ENCODE measurements at regions not wholly inside any gene's neighbourhood (a gene's known extent, or its start where the extent isn't known, plus 50 kb on each side); places are given as distances from the start of the nearest gene placed in this dataset.

- Mint-ChIP-seq H3K36me3 (ENCODE audit: low read depth) (no peaks in the 10 kb centered on the region), H3K4me3 (no peak overlapping the region), H3K9me3 (no peaks in the 10 kb centered on the region), H3K27me3 (peaks cover 3% of the 10 kb centered on the region), H3K27ac (no peak overlapping the region), H3K4me1 (no peaks in the 10 kb centered on the region)
- no peak for ATAC-seq (replicated peaks)
These were observed 111.6 kb upstream of the ANO1 start for GRCh38 chr11:69966583-69966835.

- Mint-ChIP-seq H3K36me3 (ENCODE audit: low read depth) (no peaks in the 10 kb centered on the region), H3K4me1 (no peaks in the 10 kb centered on the region), H3K4me3 (no peak overlapping the region), H3K9me3 (no peaks in the 10 kb centered on the region), H3K27me3 (peaks cover 3% of the 10 kb centered on the region), H3K27ac (no peak overlapping the region)
- ATAC-seq (replicated peaks): no peak
These were observed 111.1 kb upstream of the ANO1 start for GRCh38 chr11:69966910-69967483.

GRCh38 chr11:69967484-69967883, 110.6 kb upstream of the ANO1 start:
- H3K4me3 Mint-ChIP-seq: no peak overlapping the region
- H3K27ac Mint-ChIP-seq: no peak overlapping the region
- H3K4me1 Mint-ChIP-seq: no peaks in the 10 kb centered on the region
- ATAC-seq (replicated peaks): no peak
- peaks cover 3% of the 10 kb centered on the region for H3K27me3 Mint-ChIP-seq
- no peaks in the 10 kb centered on the region for H3K9me3 Mint-ChIP-seq
- no peaks in the 10 kb centered on the region for H3K36me3 Mint-ChIP-seq (ENCODE audit: low read depth)

- Mint-ChIP-seq H3K9me3 (no peaks in the 10 kb centered on the region), H3K27me3 (peaks cover 3% of the 10 kb centered on the region), H3K36me3 (ENCODE audit: low read depth) (no peaks in the 10 kb centered on the region), H3K4me1 (no peaks in the 10 kb centered on the region), H3K4me3 (no peak overlapping the region), H3K27ac (no peak overlapping the region)
- ATAC-seq (replicated peaks): no peak
These were observed 109.4 kb upstream of the ANO1 start for GRCh38 chr11:69968396-69969347.

- H3K9me3 Mint-ChIP-seq: no peaks in the 10 kb centered on the region
- peak; percentile 50 for ATAC-seq (replicated peaks)
- peak overlapping the region; percentile 46 for H3K27ac Mint-ChIP-seq
- H3K36me3 Mint-ChIP-seq (ENCODE audit: low read depth): no peaks in the 10 kb centered on the region
- no peak overlapping the region for H3K4me3 Mint-ChIP-seq
- H3K4me1 Mint-ChIP-seq: no peaks in the 10 kb centered on the region
- peaks cover 3% of the 10 kb centered on the region for H3K27me3 Mint-ChIP-seq
These were observed 108.0 kb upstream of the ANO1 start for GRCh38 chr11:69969890-69970784.

- no peak overlapping the region for H3K4me3 Mint-ChIP-seq
- no peak for ATAC-seq (replicated peaks)
- H3K9me3 Mint-ChIP-seq: no peaks in the 10 kb centered on the region
These were observed 107.2 kb upstream of the ANO1 start for GRCh38 chr11:69970785-69971535.

GRCh38 chr11:69971741-69972140, 106.4 kb upstream of the ANO1 start:
- Mint-ChIP-seq H3K27me3 (peaks cover 3% of the 10 kb centered on the region), H3K27ac (no peak overlapping the region), H3K9me3 (no peaks in the 10 kb centered on the region), H3K36me3 (ENCODE audit: low read depth) (no peaks in the 10 kb centered on the region), H3K4me1 (no peaks in the 10 kb centered on the region), H3K4me3 (no peak overlapping the region)
- no peak for ATAC-seq (replicated peaks)

More at GRCh38 chr11:69970785-69971535, 107.2 kb upstream of the ANO1 start:
- Mint-ChIP-seq H3K27ac (no peak overlapping the region), H3K4me1 (no peaks in the 10 kb centered on the region), H3K36me3 (ENCODE audit: low read depth) (no peaks in the 10 kb centered on the region), H3K27me3 (peaks cover 3% of the 10 kb centered on the region)

GRCh38 chr11:69972351-69972802, 105.7 kb upstream of the ANO1 start:
- no peak for ATAC-seq (replicated peaks)
- H3K27ac Mint-ChIP-seq: no peak overlapping the region
- no peaks in the 10 kb centered on the region for H3K36me3 Mint-ChIP-seq (ENCODE audit: low read depth)
- no peaks in the 10 kb centered on the region for H3K4me1 Mint-ChIP-seq
- peaks cover 3% of the 10 kb centered on the region for H3K27me3 Mint-ChIP-seq
- H3K9me3 Mint-ChIP-seq: no peaks in the 10 kb centered on the region
- H3K4me3 Mint-ChIP-seq: no peak overlapping the region

- H3K36me3 Mint-ChIP-seq (ENCODE audit: low read depth): no peaks in the 10 kb centered on the region
- H3K4me1 Mint-ChIP-seq: no peaks in the 10 kb centered on the region
- no peaks in the 10 kb centered on the region for H3K9me3 Mint-ChIP-seq
- ATAC-seq (replicated peaks): no peak
- no peak overlapping the region for H3K4me3 Mint-ChIP-seq
- no peak overlapping the region for H3K27ac Mint-ChIP-seq
- H3K27me3 Mint-ChIP-seq: peaks cover 13% of the 10 kb centered on the region
These were observed 103.6 kb upstream of the ANO1 start for GRCh38 chr11:69974528-69974927.

GRCh38 chr11:69975822-69976221, 102.3 kb upstream of the ANO1 start:
- ATAC-seq (replicated peaks): no peak
- H3K4me1 Mint-ChIP-seq: no peaks in the 10 kb centered on the region
- peaks cover 15% of the 10 kb centered on the region for H3K27me3 Mint-ChIP-seq
- H3K9me3 Mint-ChIP-seq: no peaks in the 10 kb centered on the region
- H3K27ac Mint-ChIP-seq: no peak overlapping the region
- H3K36me3 Mint-ChIP-seq (ENCODE audit: low read depth): no peaks in the 10 kb centered on the region
- no peak overlapping the region for H3K4me3 Mint-ChIP-seq

- Mint-ChIP-seq H3K27ac (no peak overlapping the region), H3K9me3 (no peaks in the 10 kb centered on the region)
These were observed 101.3 kb upstream of the ANO1 start for GRCh38 chr11:69976794-69977193.

GRCh38 chr11:69977951-69978350, 100.2 kb upstream of the ANO1 start:
- H3K27ac Mint-ChIP-seq: no peak overlapping the region
- H3K4me1 Mint-ChIP-seq: no peaks in the 10 kb centered on the region
- ATAC-seq (replicated peaks): no peak
- H3K9me3 Mint-ChIP-seq: no peaks in the 10 kb centered on the region
- H3K27me3 Mint-ChIP-seq: peaks cover 23% of the 10 kb centered on the region
- H3K36me3 Mint-ChIP-seq (ENCODE audit: low read depth): no peaks in the 10 kb centered on the region
- H3K4me3 Mint-ChIP-seq: no peak overlapping the region

More at GRCh38 chr11:69976794-69977193, 101.3 kb upstream of the ANO1 start:
- H3K4me3 Mint-ChIP-seq: no peak overlapping the region
- ATAC-seq (replicated peaks): no peak
- no peaks in the 10 kb centered on the region for H3K4me1 Mint-ChIP-seq
- H3K27me3 Mint-ChIP-seq: peaks cover 18% of the 10 kb centered on the region
- H3K36me3 Mint-ChIP-seq (ENCODE audit: low read depth): no peaks in the 10 kb centered on the region

- ATAC-seq (replicated peaks): no peak
- Mint-ChIP-seq H3K9me3 (no peaks in the 10 kb centered on the region), H3K4me1 (no peaks in the 10 kb centered on the region), H3K27me3 (peaks cover 32% of the 10 kb centered on the region), H3K27ac (no peak overlapping the region), H3K36me3 (ENCODE audit: low read depth) (no peaks in the 10 kb centered on the region), H3K4me3 (no peak overlapping the region)
These were observed 99.1 kb upstream of the ANO1 start for GRCh38 chr11:69978841-69979614.
